Activated T-helper 2 cell treated with anti-CD3 and anti-CD28 coated beads, Interferon-gamma antibody, Interleukin-2, Interleukin-4, amounts not matched to agents 10 μg/mL and 5 μg/mL and 100 μg/mL, durations not matched to agents 14 hours and 24 hours and 36 hours (primary cell): ENCODE measurements at regions not wholly inside any gene's neighbourhood (a gene's known extent, or its start where the extent isn't known, plus 50 kb on each side); places are given as distances from the start of the nearest gene placed in this dataset.

Experiments
- DNase-seq: peaks from one replicate; pipeline ENCODE4 v3.0.0; 2021; ENCODE audit warnings: low spot score
- H3K27ac Mint-ChIP-seq: one replicate; pipeline ENCODE4 v1.8.0; 2021; ENCODE audit warnings: mixed read lengths
- H3K27me3 Mint-ChIP-seq: one replicate; pipeline ENCODE4 v1.8.0; 2021; ENCODE audit warnings: low read depth, mixed read lengths
- H3K36me3 Mint-ChIP-seq: one replicate; pipeline ENCODE4 v1.8.0; 2021; ENCODE audit warnings: low read depth, mixed read lengths
- H3K4me1 Mint-ChIP-seq: one replicate; pipeline ENCODE4 v1.8.0; 2021; ENCODE audit warnings: low read depth, mixed read lengths
- H3K4me3 Mint-ChIP-seq: one replicate; pipeline ENCODE4 v1.8.0; 2021; ENCODE audit warnings: low read depth, mild to moderate bottlenecking, moderate library complexity, mixed read lengths
- H3K9me3 Mint-ChIP-seq: one replicate; pipeline ENCODE4 v1.8.0; 2021; ENCODE audit warnings: mixed read lengths
- intact Hi-C: fragments of 100-400 bp; cut with micrococcal nuclease; formaldehyde crosslinking; loops from one replicate; pipeline ENCODE4 v1.15.1; 2023

GRCh38 chr14:87600240-87600639 is 392.7 kb downstream of the GALC start:
- Mint-ChIP-seq H3K4me1 (no peaks in the 10 kb centered on the region), H3K9me3 (peaks cover 8% of the 10 kb centered on the region), H3K36me3 (no peaks in the 10 kb centered on the region), H3K4me3 (no peak overlapping the region), H3K27me3 (no peaks in the 10 kb centered on the region), H3K27ac (no peak overlapping the region)
- no peak for DNase-seq
- intact Hi-C loops: no loop called here

- DNase-seq: no peak
- H3K36me3 Mint-ChIP-seq: no peaks in the 10 kb centered on the region
- no peak overlapping the region for H3K4me3 Mint-ChIP-seq
- H3K9me3 Mint-ChIP-seq: peaks cover 6% of the 10 kb centered on the region
- intact Hi-C loops: no loop called here
- no peaks in the 10 kb centered on the region for H3K4me1 Mint-ChIP-seq
- no peaks in the 10 kb centered on the region for H3K27me3 Mint-ChIP-seq
- H3K27ac Mint-ChIP-seq: no peak overlapping the region
Observed at GRCh38 chr14:87581298-87581697, 411.7 kb downstream of the GALC start.

DNA sequence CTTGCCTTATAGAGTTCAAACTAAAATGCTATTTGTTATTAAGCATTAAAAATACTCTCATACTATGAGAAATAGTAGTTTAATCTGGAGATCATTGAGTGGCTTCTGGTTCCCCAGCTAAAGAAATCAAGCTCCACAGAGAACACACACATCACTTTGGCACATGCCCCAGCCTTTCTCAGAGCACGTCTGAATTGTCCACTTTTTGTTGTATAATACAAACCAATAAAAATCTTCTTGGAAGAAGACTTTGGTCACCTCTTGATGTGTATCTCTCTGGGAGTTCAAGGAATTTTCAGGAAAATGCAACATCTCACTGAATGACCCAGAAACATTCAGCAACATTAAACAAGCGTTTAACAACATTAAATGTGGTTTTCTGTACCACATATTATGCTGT is 413.9 kb downstream of the GALC start:
- peaks cover 12% of the 10 kb centered on the region for H3K9me3 Mint-ChIP-seq
- no peak overlapping the region for H3K4me3 Mint-ChIP-seq
- no peak for DNase-seq
- no peak overlapping the region for H3K27ac Mint-ChIP-seq
- no peaks in the 10 kb centered on the region for H3K27me3 Mint-ChIP-seq
- no peaks in the 10 kb centered on the region for H3K4me1 Mint-ChIP-seq
- H3K36me3 Mint-ChIP-seq: no peaks in the 10 kb centered on the region
- intact Hi-C loops: no loop called here

DNA sequence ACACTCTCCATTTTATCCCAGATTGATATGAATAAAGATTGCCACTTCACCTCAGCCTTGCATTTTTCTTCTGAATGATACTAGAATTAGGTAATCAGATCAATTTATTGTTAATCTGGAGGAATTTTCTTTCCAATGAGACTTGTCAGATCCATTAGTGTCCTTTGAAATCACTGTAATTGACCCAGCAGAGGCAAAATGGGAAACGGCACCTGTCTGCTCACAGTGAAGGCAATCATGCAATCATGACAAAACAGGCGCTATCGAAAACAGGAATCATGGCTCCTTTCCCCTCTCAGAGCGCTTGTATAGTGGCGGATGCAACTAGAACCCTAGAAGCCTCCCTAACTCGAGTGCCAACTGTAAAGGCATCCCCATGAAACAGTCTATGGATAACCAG is 417.6 kb downstream of the GALC start:
- peaks cover 13% of the 10 kb centered on the region for H3K9me3 Mint-ChIP-seq
- H3K36me3 Mint-ChIP-seq: no peaks in the 10 kb centered on the region
- intact Hi-C loops: no loop called here
- no peak for DNase-seq
- no peak overlapping the region for H3K4me3 Mint-ChIP-seq
- no peaks in the 10 kb centered on the region for H3K4me1 Mint-ChIP-seq
- H3K27ac Mint-ChIP-seq: no peak overlapping the region
- no peaks in the 10 kb centered on the region for H3K27me3 Mint-ChIP-seq

DNA sequence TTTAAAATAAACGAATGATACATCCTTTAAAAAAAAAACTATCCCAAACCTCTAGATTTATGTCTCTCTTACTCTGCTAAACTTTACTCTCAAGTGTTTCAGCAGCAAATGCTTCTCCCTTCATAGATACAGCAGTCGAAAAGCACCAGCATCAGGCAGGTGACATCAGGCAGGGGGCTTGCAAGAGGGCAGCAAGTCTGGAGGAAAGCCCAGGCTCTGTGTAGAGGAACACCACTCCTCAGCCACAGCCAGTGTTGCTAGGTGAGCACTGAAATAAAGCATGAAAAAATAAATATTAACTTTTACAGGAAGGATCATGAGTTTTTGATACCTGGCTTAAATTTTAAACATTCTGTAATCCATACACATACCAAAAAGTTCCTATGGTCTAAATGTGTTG is 419.4 kb downstream of the GALC start:
- intact Hi-C loops: no loop called here
- H3K4me3 Mint-ChIP-seq: no peak overlapping the region
- H3K9me3 Mint-ChIP-seq: peaks cover 8% of the 10 kb centered on the region
- H3K4me1 Mint-ChIP-seq: no peaks in the 10 kb centered on the region
- H3K27me3 Mint-ChIP-seq: no peaks in the 10 kb centered on the region
- H3K27ac Mint-ChIP-seq: no peak overlapping the region
- DNase-seq: no peak
- H3K36me3 Mint-ChIP-seq: no peaks in the 10 kb centered on the region

DNA sequence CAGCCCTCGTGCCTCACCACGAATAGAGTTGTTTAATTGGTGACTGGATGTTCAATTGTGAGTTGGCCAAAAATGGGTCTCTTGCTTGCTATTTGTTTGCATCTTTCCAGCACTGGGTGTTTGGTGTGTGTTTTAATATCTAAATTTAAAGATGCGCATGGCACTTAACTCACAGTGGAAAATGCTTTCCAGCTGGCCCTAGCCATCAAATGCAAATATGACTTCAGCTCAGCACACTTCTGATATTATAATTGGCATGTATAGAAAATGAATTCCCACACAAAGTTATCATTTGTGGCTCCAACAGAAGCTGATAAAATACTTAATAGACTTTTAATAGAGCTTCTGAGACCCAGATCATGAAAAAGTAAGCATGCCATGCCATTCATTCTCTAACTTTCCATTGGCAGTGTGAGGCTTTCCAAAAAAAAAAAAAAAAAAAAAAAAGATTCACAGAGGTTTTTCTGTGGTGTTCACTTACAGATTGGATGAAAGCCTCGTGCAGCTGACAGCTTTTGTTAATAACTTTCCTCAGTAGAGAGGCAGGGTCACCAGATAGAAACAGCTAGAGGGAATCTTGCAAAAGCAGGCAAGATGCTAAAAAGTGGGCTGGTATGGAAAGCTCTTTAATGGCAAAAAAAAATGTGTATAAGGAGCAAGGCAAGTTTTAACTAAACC is 425.2 kb downstream of the GALC start:
- Mint-ChIP-seq H3K27me3 (no peaks in the 10 kb centered on the region), H3K4me3 (no peak overlapping the region), H3K36me3 (no peaks in the 10 kb centered on the region), H3K27ac (no peak overlapping the region), H3K4me1 (no peaks in the 10 kb centered on the region), H3K9me3 (peaks cover 13% of the 10 kb centered on the region)
- intact Hi-C loops: no loop called here
- no peak for DNase-seq

DNA sequence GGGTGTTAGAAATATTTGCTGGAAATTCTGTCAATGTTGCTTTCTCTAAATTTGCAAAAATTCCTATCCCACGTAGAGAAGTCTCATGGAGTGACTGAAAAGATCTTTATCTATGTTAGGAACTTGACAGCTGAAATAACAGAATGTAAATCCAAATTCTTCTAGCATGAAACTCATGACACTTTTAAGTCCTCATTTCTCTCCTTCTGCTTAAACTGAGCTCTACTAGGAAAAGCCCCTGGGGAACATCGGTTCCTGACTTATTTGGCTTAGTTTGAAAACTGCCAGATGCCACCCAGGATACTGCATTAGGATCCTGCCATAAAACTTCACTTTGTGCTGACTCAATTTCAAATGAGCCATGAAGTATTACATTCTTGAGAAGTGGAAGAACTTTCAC is 426.0 kb downstream of the GALC start:
- H3K27ac Mint-ChIP-seq: no peak overlapping the region
- no peaks in the 10 kb centered on the region for H3K36me3 Mint-ChIP-seq
- peaks cover 16% of the 10 kb centered on the region for H3K9me3 Mint-ChIP-seq
- no peaks in the 10 kb centered on the region for H3K27me3 Mint-ChIP-seq
- intact Hi-C loops: no loop called here
- DNase-seq: no peak
- no peaks in the 10 kb centered on the region for H3K4me1 Mint-ChIP-seq
- H3K4me3 Mint-ChIP-seq: no peak overlapping the region

DNA sequence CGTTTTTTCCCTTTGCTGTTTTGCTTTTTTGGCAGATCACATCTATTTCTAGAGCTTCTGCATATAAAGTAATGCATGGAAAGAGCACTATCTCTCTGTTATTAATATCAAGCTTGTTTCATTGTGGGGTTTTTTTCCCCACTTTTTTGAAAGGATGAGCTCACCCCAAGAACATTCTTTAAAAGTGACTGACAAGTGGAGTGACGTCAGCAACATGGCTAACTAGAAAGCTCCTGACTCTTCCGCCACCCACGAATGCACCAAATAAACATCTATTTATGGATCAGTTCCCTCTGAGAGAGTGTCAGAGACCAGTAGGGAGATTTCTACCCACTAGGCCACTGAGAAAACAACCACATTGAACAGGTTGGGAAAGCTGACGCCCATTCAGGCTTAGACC is 445.4 kb downstream of the GALC start:
- H3K4me1 Mint-ChIP-seq: no peaks in the 10 kb centered on the region

GRCh38 chr14:87542288-87542687 is 450.7 kb downstream of the GALC start:
- Mint-ChIP-seq H3K4me1 (no peaks in the 10 kb centered on the region), H3K36me3 (no peaks in the 10 kb centered on the region), H3K27me3 (no peaks in the 10 kb centered on the region), H3K27ac (no peak overlapping the region), H3K9me3 (peaks cover 19% of the 10 kb centered on the region), H3K4me3 (no peak overlapping the region)
- DNase-seq: no peak
- intact Hi-C loops: no loop called here

More for the DNA sequence above, 445.4 kb downstream of the GALC start:
- intact Hi-C loops: no loop called here
- H3K9me3 Mint-ChIP-seq: peaks cover 16% of the 10 kb centered on the region
- H3K27me3 Mint-ChIP-seq: no peaks in the 10 kb centered on the region
- no peak overlapping the region for H3K27ac Mint-ChIP-seq
- no peak for DNase-seq
- no peaks in the 10 kb centered on the region for H3K36me3 Mint-ChIP-seq
- no peak overlapping the region for H3K4me3 Mint-ChIP-seq

- no peak overlapping the region for H3K4me3 Mint-ChIP-seq
- no peak for DNase-seq
- H3K27ac Mint-ChIP-seq: no peak overlapping the region
- peaks cover 21% of the 10 kb centered on the region for H3K9me3 Mint-ChIP-seq
- intact Hi-C loops: no loop called here
- H3K4me1 Mint-ChIP-seq: no peaks in the 10 kb centered on the region
- H3K36me3 Mint-ChIP-seq: no peaks in the 10 kb centered on the region
- H3K27me3 Mint-ChIP-seq: no peaks in the 10 kb centered on the region
Observed at GRCh38 chr14:87540339-87540738, 452.6 kb downstream of the GALC start.

DNA sequence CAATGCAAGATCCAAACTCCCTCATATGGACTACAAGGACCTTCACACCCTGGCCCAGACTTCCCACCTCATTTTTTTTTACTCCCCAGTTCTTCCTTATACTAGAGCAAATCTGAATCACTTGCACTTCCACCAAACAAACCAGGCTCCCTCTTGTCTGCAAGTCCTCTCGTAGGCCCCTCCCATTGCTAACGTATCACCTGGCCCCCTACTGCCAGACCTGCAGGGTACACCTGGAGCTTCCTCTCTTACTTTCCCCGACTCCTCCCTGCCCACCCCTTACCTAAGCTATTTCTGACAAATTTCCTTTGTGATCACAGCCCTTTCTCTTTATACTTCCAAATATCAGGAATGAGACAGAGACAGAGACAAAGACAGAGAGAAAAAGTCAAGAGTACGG is 463.9 kb downstream of the GALC start:
- Mint-ChIP-seq H3K27ac (no peak overlapping the region), H3K4me3 (no peak overlapping the region), H3K27me3 (no peaks in the 10 kb centered on the region), H3K9me3 (peaks cover 5% of the 10 kb centered on the region), H3K4me1 (no peaks in the 10 kb centered on the region), H3K36me3 (no peaks in the 10 kb centered on the region)
- intact Hi-C loops: no loop called here
- DNase-seq: no peak

DNA sequence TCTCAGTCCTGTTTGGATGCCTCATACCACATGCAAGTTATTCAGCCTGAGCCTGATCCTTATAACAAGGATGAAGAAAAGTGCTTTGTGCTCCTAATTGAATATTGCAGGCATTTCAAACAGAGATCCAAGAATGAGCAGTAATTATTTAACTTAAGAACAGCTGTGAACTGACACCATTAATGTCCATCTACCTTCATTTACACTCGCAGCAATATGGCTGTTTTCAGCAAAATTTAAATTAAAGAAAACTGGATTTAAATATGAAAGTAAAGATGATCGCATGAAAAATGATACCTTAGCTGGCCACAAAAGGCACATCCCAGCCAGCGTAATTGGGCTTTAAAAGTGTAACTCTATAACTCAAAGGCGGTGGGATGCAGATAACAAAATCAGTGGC is 466.3 kb downstream of the GALC start:
- H3K36me3 Mint-ChIP-seq: no peaks in the 10 kb centered on the region
- H3K27me3 Mint-ChIP-seq: no peaks in the 10 kb centered on the region
- no peaks in the 10 kb centered on the region for H3K4me1 Mint-ChIP-seq
- no peak for DNase-seq
- intact Hi-C loops: no loop called here
- H3K27ac Mint-ChIP-seq: no peak overlapping the region
- no peak overlapping the region for H3K4me3 Mint-ChIP-seq
- H3K9me3 Mint-ChIP-seq: peaks cover 5% of the 10 kb centered on the region

DNA sequence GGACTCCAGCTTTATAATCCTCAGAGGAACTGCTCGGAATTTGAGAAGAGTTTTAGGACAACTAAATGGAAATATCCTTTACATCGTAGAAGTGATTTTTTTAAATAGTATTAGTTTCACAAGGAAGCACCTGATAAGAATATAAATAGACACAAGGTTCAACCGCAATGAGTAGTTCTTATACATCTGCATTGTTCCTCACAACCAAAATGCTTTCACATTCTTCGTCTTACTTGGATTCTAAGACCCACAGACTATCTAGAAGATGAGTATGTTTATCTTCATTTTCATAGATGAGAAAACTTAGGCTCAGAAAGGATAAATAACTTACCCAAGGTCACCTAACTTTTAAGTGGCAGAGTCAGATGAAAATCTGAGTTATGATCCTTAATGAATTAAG is 469.0 kb downstream of the GALC start:
- Mint-ChIP-seq H3K27ac (no peak overlapping the region), H3K4me3 (no peak overlapping the region), H3K4me1 (no peaks in the 10 kb centered on the region), H3K36me3 (no peaks in the 10 kb centered on the region), H3K9me3 (peaks cover 4% of the 10 kb centered on the region), H3K27me3 (no peaks in the 10 kb centered on the region)
- no peak for DNase-seq
- intact Hi-C loops: no loop called here

GRCh38 chr14:87522575-87522974 is 470.4 kb downstream of the GALC start:
- Mint-ChIP-seq H3K27ac (no peak overlapping the region), H3K36me3 (no peaks in the 10 kb centered on the region), H3K4me1 (no peaks in the 10 kb centered on the region), H3K4me3 (no peak overlapping the region), H3K27me3 (no peaks in the 10 kb centered on the region), H3K9me3 (no peaks in the 10 kb centered on the region)
- intact Hi-C loops: no loop called here
- DNase-seq: no peak
